Sigmoid colon (tissue), 6 donors: ENCODE measurements at regions not wholly inside any gene's neighbourhood (a gene's known extent, or its start where the extent isn't known, plus 50 kb on each side); places are given as distances from the start of the nearest gene placed in this dataset.

Source experiments
- DNase-seq: peaks from one replicate; pipeline ENCODE4 v3.0.0-alpha.2; 2019
- H3K27ac ChIP-seq, 4 donors: fragments of 200-600 bp; sonication (generic); one replicate each; pipeline ENCODE4 v1.5.1; 2016 to 2019; ENCODE audit warnings: mild to moderate bottlenecking in 1 of 4
- H3K27me3 ChIP-seq, 3 donors: fragments of 200-600 bp; sonication (generic); one replicate each; pipeline ENCODE4 v1.5.1; 2019; ENCODE audit warnings: mild to moderate bottlenecking in 1 of 3
- H3K36me3 ChIP-seq, 4 donors: fragments of 200-600 bp; sonication (generic); one replicate each; pipeline ENCODE4 v1.5.1; 2016 to 2019
- H3K4me1 ChIP-seq, 4 donors: fragments of 200-600 bp; sonication (generic); one replicate each; pipeline ENCODE4 v1.5.1; 2017 to 2019
- H3K4me3 ChIP-seq, 4 donors: fragments of 200-600 bp; sonication (generic); one replicate each; pipeline ENCODE4 v1.5.1; 2017 to 2019; ENCODE audit warnings: mild to moderate bottlenecking in 2 of 4, moderate library complexity in 1 of 4
- H3K9me3 ChIP-seq, 4 donors: fragments of 200-600 bp in 3 of 4; sonication (generic) in 3 of 4; one replicate each; pipeline versions ENCODE4 v1.5.1 to v1.6.1; 2013 to 2019
- EP300 ChIP-seq, 4 donors: sonication (generic); formaldehyde crosslinking; IDR thresholded peaks; one replicate each; pipeline ENCODE4 v1.6.1; 2017; ENCODE audit warnings: antibody characterized with exemption in 4 of 4
- POLR2A ChIP-seq, 2 donors: fragments of 450-650 bp; IDR thresholded peaks; one replicate each; pipeline ENCODE4 v1.6.1; 2016; ENCODE audit warnings: antibody characterized with exemption in 2 of 2, mild to moderate bottlenecking in 2 of 2, moderate library complexity in 2 of 2
- POLR2AphosphoS5 ChIP-seq, 4 donors: sonication (generic); formaldehyde crosslinking; IDR thresholded peaks; one replicate each; pipeline ENCODE4 v1.6.1; 2017; ENCODE audit warnings: antibody characterized with exemption in 4 of 4
- WGBS, 2 donors: extraction: QIAGEN DNeasy Blood & Tissue Kit; methylation state at CpG; one replicate each; pipeline ENCODE4 v1.1.7; 2013; 5-methylcytosine and 5-hydroxymethylcytosine counted together
- intact Hi-C: fragments of 100-400 bp; cut with DNase I; formaldehyde crosslinking; loops from one replicate; pipeline ENCODE4 v1.15.1; 2023
- TF ChIP-seq, protein P1 (sequence below), 4 experiments: fragments of 450-650 bp in 3 of 4; fragments of 200-600 bp in 1 of 4; IDR thresholded peaks; one replicate each; pipeline ENCODE4 v1.5.1; 2016 to 2019; ENCODE audit warnings: antibody characterized with exemption in 4 of 4, mild to moderate bottlenecking in 3 of 4, moderate library complexity in 2 of 4
- donor health status: healthy with polysubstance abuse.
- donor health status: healthy.

DNA sequence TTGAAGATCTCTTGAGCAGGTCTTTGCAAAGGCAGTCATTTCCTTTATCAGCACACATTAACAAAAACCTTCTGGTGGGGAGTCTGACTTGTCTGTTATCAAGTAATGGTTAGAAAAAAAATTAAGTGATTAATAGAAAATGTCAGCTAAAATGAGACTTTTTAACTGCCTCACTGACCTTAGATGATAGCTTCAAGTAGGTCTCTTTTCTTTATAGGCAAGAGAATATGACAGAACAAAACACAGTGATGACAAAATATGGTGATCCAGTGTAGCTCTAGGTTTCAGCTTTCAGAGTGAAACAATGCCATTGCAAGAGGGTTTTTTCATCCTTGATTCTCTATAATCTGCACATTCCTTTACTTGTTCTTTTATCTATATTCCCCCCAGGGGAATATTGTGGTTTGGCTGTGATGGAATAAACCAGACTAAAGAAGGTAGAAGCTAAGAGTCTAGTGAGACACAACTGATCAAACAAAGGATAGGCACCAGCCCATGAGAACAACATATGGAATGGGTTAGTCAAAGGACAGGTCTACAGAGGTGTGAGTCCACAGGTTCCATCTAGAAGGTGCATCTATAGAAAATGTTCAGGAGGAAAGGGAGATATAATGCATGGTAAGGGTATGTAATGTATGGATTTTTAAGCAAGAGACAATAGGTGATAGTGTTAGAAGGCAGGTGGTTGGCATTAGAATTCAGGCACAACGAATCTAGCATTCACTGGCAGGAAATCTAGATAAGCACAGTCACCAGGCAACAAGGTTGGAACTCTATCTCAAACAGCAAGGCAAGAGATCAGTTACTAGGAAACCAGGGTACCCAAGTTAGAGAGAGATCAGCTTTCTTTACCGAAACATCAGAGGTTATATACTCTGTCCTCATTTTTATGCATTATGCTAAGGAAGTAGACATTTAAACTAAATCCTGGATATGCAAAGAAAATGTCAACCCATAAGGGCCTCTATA, 228.9 kb upstream of the SMLR1 start:
- intact Hi-C loops: no loop called here
- 55 to 74% methylated on average over 2 of the region's 2 CpGs for WGBS, 2 donors
- no peaks in the 10 kb centered on the region for H3K27me3 ChIP-seq
- no peak for DNase-seq
- H3K4me3 ChIP-seq: no peak overlapping the region
- no peaks in the 10 kb centered on the region for H3K36me3 ChIP-seq
- H3K4me1 ChIP-seq: no peaks in the 10 kb centered on the region
- H3K27ac ChIP-seq: no peak overlapping the region
- H3K9me3 ChIP-seq: no peaks in the 10 kb centered on the region
- no peak for TF ChIP-seq EP300 (IDR thresholded peaks at IDR 0.05)
- TF ChIP-seq, protein P1, sequence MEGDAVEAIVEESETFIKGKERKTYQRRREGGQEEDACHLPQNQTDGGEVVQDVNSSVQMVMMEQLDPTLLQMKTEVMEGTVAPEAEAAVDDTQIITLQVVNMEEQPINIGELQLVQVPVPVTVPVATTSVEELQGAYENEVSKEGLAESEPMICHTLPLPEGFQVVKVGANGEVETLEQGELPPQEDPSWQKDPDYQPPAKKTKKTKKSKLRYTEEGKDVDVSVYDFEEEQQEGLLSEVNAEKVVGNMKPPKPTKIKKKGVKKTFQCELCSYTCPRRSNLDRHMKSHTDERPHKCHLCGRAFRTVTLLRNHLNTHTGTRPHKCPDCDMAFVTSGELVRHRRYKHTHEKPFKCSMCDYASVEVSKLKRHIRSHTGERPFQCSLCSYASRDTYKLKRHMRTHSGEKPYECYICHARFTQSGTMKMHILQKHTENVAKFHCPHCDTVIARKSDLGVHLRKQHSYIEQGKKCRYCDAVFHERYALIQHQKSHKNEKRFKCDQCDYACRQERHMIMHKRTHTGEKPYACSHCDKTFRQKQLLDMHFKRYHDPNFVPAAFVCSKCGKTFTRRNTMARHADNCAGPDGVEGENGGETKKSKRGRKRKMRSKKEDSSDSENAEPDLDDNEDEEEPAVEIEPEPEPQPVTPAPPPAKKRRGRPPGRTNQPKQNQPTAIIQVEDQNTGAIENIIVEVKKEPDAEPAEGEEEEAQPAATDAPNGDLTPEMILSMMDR (IDR thresholded peaks at IDR 0.05): no peak
- TF ChIP-seq POLR2A (IDR thresholded peaks at IDR 0.05): no peak
- no peak for TF ChIP-seq POLR2AphosphoS5 (IDR thresholded peaks at IDR 0.05)

DNA sequence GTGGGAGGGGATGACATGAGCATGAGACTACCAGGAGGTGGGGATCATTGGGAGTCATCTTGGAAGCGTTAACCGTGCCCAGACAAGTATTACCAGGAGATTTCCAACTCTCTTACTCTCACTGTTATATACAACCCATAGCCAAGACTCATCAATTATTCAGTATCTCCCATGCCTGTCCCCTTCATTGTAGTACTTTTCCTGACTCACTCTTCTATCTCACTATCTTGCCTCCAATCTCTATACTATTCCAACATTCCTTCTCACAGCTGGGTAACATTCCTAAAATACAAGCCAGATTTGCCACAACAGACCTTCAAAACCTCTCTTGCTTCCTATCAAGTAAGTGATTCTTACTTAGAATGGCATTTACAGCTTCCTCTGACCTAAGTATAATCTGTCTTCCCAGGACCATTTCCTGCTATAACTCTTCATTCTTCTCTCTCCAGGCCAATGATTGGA, 226.3 kb upstream of the SMLR1 start:
- Histone ChIP-seq H3K4me1 (no peaks in the 10 kb centered on the region), H3K9me3 (no peaks in the 10 kb centered on the region), H3K27ac (no peak overlapping the region), H3K4me3 (no peak overlapping the region), H3K27me3 (no peaks in the 10 kb centered on the region), H3K36me3 (no peaks in the 10 kb centered on the region)
- 90 to 91% methylated on average over 2 of the region's 2 CpGs for WGBS, 2 donors
- intact Hi-C loops: no loop called here
- no peak for DNase-seq
- TF ChIP-seq EP300 (IDR thresholded peaks at IDR 0.05) (no peak), POLR2A (IDR thresholded peaks at IDR 0.05) (no peak), POLR2AphosphoS5 (IDR thresholded peaks at IDR 0.05) (no peak)
- TF ChIP-seq, protein P1 (IDR thresholded peaks at IDR 0.05): no peak

DNA sequence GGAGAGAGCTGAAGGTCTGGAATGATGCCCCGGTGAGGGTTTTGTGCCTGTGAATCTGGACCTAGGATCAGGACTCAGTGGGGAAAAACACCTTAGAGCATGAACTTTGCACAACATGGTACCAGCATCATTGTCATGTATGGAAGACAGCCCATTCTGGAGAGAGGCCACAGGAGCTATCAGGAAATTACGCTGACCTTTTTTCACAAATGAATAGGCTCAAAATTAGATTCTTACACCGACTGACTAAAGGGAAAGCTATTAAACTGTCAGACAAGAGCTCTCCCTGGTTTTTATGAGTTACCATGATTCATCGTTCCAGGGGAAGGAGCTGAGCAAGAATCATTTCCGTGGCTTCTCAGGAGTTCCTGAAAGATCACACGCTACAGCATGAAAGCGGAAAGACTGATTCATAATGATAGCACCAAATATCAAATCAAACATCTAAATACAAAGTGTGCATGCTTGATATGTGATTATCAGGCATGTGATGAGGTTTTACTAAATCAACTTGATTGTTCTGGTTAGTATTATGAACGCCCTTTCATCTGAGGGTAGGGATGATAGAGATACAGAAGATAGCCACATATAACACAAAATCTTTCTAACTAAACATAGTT, 224.9 kb upstream of the SMLR1 start:
- intact Hi-C loops: no loop called here
- no peaks in the 10 kb centered on the region for H3K4me1 ChIP-seq
- WGBS, 2 donors: 45 to 53% methylated on average over 8 of the region's 8 CpGs

DNA sequence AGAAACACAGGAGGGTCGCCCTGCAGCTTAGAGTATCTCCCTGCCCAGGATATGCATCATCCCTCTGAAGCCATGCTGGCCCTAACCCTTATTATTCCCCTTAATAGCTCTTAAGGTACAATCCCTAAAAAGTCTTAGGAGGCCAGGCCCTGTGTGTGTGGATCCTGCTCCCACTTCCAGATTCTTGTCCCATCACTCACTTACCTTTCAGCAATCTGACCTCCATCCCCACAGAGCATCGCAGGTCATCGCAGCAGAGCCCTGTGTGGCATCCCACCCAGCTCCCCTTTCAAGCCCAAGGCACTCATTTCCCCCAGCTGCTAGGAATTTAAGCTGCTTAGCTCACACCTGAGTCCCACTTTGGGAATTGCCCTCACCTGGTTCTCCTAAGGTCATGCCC, 223.8 kb upstream of the SMLR1 start:
- Histone ChIP-seq H3K4me3 (no peak overlapping the region), H3K36me3 (no peaks in the 10 kb centered on the region), H3K27ac (no peak overlapping the region), H3K27me3 (no peaks in the 10 kb centered on the region), H3K9me3 (no peaks in the 10 kb centered on the region), H3K4me1 (no peaks in the 10 kb centered on the region)
- 92 to 96% methylated on average over 3 of the region's 3 CpGs for WGBS, 2 donors
- no peak for DNase-seq
- intact Hi-C loops: no loop called here
- TF ChIP-seq POLR2A (IDR thresholded peaks at IDR 0.05): no peak
- no peak for TF ChIP-seq EP300 (IDR thresholded peaks at IDR 0.05)
- no peak for TF ChIP-seq POLR2AphosphoS5 (IDR thresholded peaks at IDR 0.05)
- TF ChIP-seq, protein P1 (IDR thresholded peaks at IDR 0.05): no peak

More for the DNA sequence above, 224.9 kb upstream of the SMLR1 start:
- Histone ChIP-seq H3K36me3 (no peaks in the 10 kb centered on the region), H3K4me3 (no peak overlapping the region), H3K27ac (no peak overlapping the region), H3K27me3 (no peaks in the 10 kb centered on the region), H3K9me3 (no peaks in the 10 kb centered on the region)
- no peak for DNase-seq
- TF ChIP-seq POLR2A (IDR thresholded peaks at IDR 0.05) (no peak), POLR2AphosphoS5 (IDR thresholded peaks at IDR 0.05) (no peak)

DNA sequence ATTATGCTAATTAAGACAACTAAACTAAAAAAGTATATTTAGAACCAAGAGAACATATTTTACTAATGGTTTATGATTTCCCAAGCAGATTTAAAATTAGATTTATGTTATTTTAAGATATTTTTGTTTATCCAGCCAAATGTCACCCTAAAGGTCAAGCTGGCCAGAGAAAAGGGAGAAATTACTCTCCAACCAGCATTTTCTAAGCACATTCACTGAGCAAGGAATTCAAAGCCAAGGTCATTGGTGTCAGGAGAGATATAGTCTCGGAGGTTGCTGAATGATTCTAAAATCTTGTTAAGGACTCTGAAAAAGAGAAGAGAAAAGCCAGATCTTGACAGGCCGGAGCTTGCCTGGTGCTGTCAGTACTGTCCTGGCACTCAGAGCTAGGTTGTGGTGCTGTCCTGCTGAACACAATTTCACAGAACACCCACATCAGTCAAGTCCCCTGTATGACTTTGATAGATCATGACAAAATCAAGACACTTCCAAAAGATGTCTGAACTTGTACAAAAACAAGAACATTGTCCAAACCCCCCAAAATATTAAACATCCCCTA, 222.3 kb upstream of the SMLR1 start:
- intact Hi-C loops: no loop called here
- no peaks in the 10 kb centered on the region for H3K9me3 ChIP-seq
- TF ChIP-seq, protein P1 (IDR thresholded peaks at IDR 0.05): no peak
- TF ChIP-seq POLR2AphosphoS5 (IDR thresholded peaks at IDR 0.05) (no peak), EP300 (IDR thresholded peaks at IDR 0.05) (no peak), POLR2A (IDR thresholded peaks at IDR 0.05) (no peak)
- H3K27me3 ChIP-seq: no peaks in the 10 kb centered on the region
- H3K27ac ChIP-seq: no peak overlapping the region
- H3K4me1 ChIP-seq: no peaks in the 10 kb centered on the region
- DNase-seq: no peak
- 57 to 76% methylated on average over 2 of the region's 2 CpGs for WGBS, 2 donors
- no peaks in the 10 kb centered on the region for H3K36me3 ChIP-seq
- no peak overlapping the region for H3K4me3 ChIP-seq
